Liver (tissue), 8 donors: ENCODE measurements at regions not wholly inside any gene's neighbourhood (a gene's known extent, or its start where the extent isn't known, plus 50 kb on each side); places are given as distances from the start of the nearest gene placed in this dataset.

ENCODE experiments used
- DNase-seq: peaks from one replicate; pipeline ENCODE4 v3.0.0-alpha.2; 2017; ENCODE audit warnings: low spot score
- H3K27ac ChIP-seq, 2 donors: one replicate each; pipeline ENCODE4 v1.7.0; 2013; ENCODE audit warnings: inconsistent platforms in 2 of 2, low read length in 2 of 2, control low read depth in 1 of 2, low read depth in 1 of 2, mild to moderate bottlenecking in 1 of 2
- H3K27me3 ChIP-seq, 4 donors: one replicate each; pipeline versions ENCODE4 v1.6.1 to v1.7.0; 2013; ENCODE audit warnings: low read length in 3 of 4, inconsistent platforms in 1 of 4, mild to moderate bottlenecking in 1 of 4, moderate library complexity in 1 of 4; ENCODE audit not compliant: control insufficient read depth in 4 of 4, insufficient read depth in 4 of 4
- H3K36me3 ChIP-seq, 4 donors: one replicate each; pipeline versions ENCODE4 v1.6.1 to v1.7.0; 2013; ENCODE audit warnings: low read length in 3 of 4, mild to moderate bottlenecking in 3 of 4, low read depth in 1 of 4, moderate library complexity in 1 of 4; ENCODE audit not compliant: control insufficient read depth in 4 of 4, insufficient read depth in 3 of 4
- H3K4me1 ChIP-seq, 4 donors: one replicate each; pipeline versions ENCODE4 v1.6.1 to v1.7.0; 2013; ENCODE audit warnings: low read length in 3 of 4, mild to moderate bottlenecking in 3 of 4, moderate library complexity in 1 of 4; ENCODE audit not compliant: control insufficient read depth in 4 of 4, insufficient read depth in 4 of 4
- H3K4me3 ChIP-seq, 3 donors: one replicate each; pipeline versions ENCODE4 v1.6.1 to v1.7.0; 2013; ENCODE audit warnings: low read length in 3 of 3, control low read depth in 1 of 3, low read depth in 1 of 3, mild to moderate bottlenecking in 1 of 3
- H3K9ac ChIP-seq, 2 donors: one replicate each; pipeline ENCODE4 v1.7.0; 2013; ENCODE audit warnings: low read length in 2 of 2, mild to moderate bottlenecking in 2 of 2, moderate library complexity in 2 of 2, control low read depth in 1 of 2, low read depth in 1 of 2
- H3K9me3 ChIP-seq, 4 donors: one replicate each; pipeline versions ENCODE4 v1.6.1 to v1.7.0; 2013; ENCODE audit warnings: low read length in 3 of 4; ENCODE audit not compliant: control insufficient read depth in 4 of 4
- EGR1 ChIP-seq, 2 donors: IDR thresholded peaks; 2 replicates each; pipeline ENCODE4 v1.6.1; 2016 to 2018; ENCODE audit warnings: antibody characterized with exemption in 2 of 2, low read depth in 2 of 2
- FOXA1 ChIP-seq: IDR thresholded peaks from 2 replicates; pipeline ENCODE4 v1.6.1; 2016; ENCODE audit warnings: antibody characterized with exemption
- GABPA ChIP-seq, 2 donors: IDR thresholded peaks in 1 of 2; conservative IDR thresholded peaks in 1 of 2; 2 replicates each; pipeline ENCODE4 v1.6.1; 2016; ENCODE audit warnings: antibody characterized with exemption in 2 of 2, mild to moderate bottlenecking in 1 of 2, moderate library complexity in 1 of 2
- HNF4A ChIP-seq, 2 donors: conservative IDR thresholded peaks; 2 replicates each; pipeline ENCODE4 v1.6.1; 2016; ENCODE audit warnings: antibody characterized with exemption in 2 of 2, mild to moderate bottlenecking in 2 of 2
- HNF4G ChIP-seq: IDR thresholded peaks from 2 replicates; pipeline ENCODE4 v1.6.1; 2016; ENCODE audit warnings: antibody characterized with exemption
- JUND ChIP-seq, 2 donors: IDR thresholded peaks; 2 replicates each; pipeline ENCODE4 v1.6.1; 2016; ENCODE audit warnings: antibody characterized with exemption in 2 of 2
- NR2F2 ChIP-seq: IDR thresholded peaks from 2 replicates; pipeline ENCODE4 v1.6.1; 2016; ENCODE audit warnings: antibody characterized with exemption
- RAD21 ChIP-seq, 2 donors: IDR thresholded peaks; 2 replicates each; pipeline ENCODE4 v1.6.1; 2016; ENCODE audit warnings: antibody characterized with exemption in 2 of 2, mild to moderate bottlenecking in 2 of 2
- SP1 ChIP-seq: IDR thresholded peaks from 2 replicates; pipeline ENCODE4 v1.6.1; 2018; ENCODE audit warnings: antibody characterized with exemption, mild to moderate bottlenecking
- TAF1 ChIP-seq: conservative IDR thresholded peaks from 2 replicates; pipeline ENCODE4 v1.6.1; 2016; ENCODE audit warnings: antibody characterized with exemption, mild to moderate bottlenecking
- YY1 ChIP-seq: IDR thresholded peaks from 2 replicates; pipeline ENCODE4 v1.6.1; 2016; ENCODE audit warnings: antibody characterized with exemption, mild to moderate bottlenecking
- WGBS: extraction: QIAGEN DNeasy Blood & Tissue Kit; methylation state at CpG from one replicate; pipeline ENCODE4 v1.1.7; 2013; 5-methylcytosine and 5-hydroxymethylcytosine counted together
- TF ChIP-seq, protein P1 (sequence below): IDR thresholded peaks from 2 replicates; pipeline ENCODE4 v1.6.1; 2016; ENCODE audit warnings: antibody characterized with exemption, mild to moderate bottlenecking
- TF ChIP-seq, protein P2 (sequence below): IDR thresholded peaks from 2 replicates; pipeline ENCODE4 v1.6.1; 2016; ENCODE audit warnings: antibody characterized with exemption
- TF ChIP-seq, protein P3 (sequence below): IDR thresholded peaks from 2 replicates; pipeline ENCODE4 v1.6.1; 2016; ENCODE audit warnings: antibody characterized with exemption
- TF ChIP-seq, protein P4 (sequence below): fragments of 150-350 bp; IDR thresholded peaks from 2 replicates; pipeline ENCODE4 v1.5.1; 2017; ENCODE audit warnings: improper control_type of control experiment, low read depth, low read length; ENCODE audit not compliant: missing input control
- TF ChIP-seq, protein P5 (sequence below): IDR thresholded peaks from 2 replicates; pipeline ENCODE4 v1.6.1; 2016; ENCODE audit warnings: antibody characterized with exemption
- donor health status: healthy.
- donor health status: healthy.
- donor health status: healthy.
- donor health status: healthy.
- donor health status: healthy.

DNA sequence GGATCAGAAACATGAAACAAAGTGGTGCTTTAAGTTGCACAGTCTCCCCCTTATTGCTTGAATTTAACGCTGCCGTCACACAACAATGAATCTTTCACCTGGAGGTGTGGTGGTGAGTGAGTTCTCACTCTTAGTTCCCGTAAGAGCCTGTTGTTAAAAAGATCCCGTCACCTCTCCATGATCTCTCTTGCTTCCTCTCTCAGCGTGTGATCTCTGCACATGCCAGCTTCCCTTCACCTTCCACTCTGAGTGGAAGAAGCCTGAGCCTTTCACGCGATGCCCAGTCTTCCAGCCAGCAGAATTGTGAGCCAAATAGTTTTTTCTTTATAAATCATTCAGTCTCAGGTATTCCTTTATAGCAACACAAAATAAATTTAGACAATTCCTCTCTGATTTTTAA lies 136.7 kb upstream of the CHL1 start:
- peaks cover 0 to 4% (median 2%) of the 10 kb centered on the region in 4 donors for H3K4me1 ChIP-seq
- no peak overlapping the region for H3K9ac ChIP-seq
- no peaks in the 10 kb centered on the region for H3K9me3 ChIP-seq
- H3K36me3 ChIP-seq: no peaks in the 10 kb centered on the region
- no peaks in the 10 kb centered on the region for H3K27me3 ChIP-seq
- no peak overlapping the region for H3K27ac ChIP-seq
- no peak overlapping the region for H3K4me3 ChIP-seq
- DNase-seq: no peak
- WGBS: 79% methylated on average over 7 of the region's 7 CpGs
- no peak for TF ChIP-seq TAF1
- TF ChIP-seq YY1: no peak
- TF ChIP-seq, protein P1, sequence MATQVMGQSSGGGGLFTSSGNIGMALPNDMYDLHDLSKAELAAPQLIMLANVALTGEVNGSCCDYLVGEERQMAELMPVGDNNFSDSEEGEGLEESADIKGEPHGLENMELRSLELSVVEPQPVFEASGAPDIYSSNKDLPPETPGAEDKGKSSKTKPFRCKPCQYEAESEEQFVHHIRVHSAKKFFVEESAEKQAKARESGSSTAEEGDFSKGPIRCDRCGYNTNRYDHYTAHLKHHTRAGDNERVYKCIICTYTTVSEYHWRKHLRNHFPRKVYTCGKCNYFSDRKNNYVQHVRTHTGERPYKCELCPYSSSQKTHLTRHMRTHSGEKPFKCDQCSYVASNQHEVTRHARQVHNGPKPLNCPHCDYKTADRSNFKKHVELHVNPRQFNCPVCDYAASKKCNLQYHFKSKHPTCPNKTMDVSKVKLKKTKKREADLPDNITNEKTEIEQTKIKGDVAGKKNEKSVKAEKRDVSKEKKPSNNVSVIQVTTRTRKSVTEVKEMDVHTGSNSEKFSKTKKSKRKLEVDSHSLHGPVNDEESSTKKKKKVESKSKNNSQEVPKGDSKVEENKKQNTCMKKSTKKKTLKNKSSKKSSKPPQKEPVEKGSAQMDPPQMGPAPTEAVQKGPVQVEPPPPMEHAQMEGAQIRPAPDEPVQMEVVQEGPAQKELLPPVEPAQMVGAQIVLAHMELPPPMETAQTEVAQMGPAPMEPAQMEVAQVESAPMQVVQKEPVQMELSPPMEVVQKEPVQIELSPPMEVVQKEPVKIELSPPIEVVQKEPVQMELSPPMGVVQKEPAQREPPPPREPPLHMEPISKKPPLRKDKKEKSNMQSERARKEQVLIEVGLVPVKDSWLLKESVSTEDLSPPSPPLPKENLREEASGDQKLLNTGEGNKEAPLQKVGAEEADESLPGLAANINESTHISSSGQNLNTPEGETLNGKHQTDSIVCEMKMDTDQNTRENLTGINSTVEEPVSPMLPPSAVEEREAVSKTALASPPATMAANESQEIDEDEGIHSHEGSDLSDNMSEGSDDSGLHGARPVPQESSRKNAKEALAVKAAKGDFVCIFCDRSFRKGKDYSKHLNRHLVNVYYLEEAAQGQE: no peak
- TF ChIP-seq, protein P2, sequence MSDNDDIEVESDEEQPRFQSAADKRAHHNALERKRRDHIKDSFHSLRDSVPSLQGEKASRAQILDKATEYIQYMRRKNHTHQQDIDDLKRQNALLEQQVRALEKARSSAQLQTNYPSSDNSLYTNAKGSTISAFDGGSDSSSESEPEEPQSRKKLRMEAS: no peak
- TF ChIP-seq FOXA1: no peak
- TF ChIP-seq, protein P3, sequence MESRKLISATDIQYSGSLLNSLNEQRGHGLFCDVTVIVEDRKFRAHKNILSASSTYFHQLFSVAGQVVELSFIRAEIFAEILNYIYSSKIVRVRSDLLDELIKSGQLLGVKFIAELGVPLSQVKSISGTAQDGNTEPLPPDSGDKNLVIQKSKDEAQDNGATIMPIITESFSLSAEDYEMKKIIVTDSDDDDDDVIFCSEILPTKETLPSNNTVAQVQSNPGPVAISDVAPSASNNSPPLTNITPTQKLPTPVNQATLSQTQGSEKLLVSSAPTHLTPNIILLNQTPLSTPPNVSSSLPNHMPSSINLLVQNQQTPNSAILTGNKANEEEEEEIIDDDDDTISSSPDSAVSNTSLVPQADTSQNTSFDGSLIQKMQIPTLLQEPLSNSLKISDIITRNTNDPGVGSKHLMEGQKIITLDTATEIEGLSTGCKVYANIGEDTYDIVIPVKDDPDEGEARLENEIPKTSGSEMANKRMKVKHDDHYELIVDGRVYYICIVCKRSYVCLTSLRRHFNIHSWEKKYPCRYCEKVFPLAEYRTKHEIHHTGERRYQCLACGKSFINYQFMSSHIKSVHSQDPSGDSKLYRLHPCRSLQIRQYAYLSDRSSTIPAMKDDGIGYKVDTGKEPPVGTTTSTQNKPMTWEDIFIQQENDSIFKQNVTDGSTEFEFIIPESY: no peak
- TF ChIP-seq JUND (IDR thresholded peaks at IDR 0.05): no peak
- TF ChIP-seq SP1: no peak

DNA sequence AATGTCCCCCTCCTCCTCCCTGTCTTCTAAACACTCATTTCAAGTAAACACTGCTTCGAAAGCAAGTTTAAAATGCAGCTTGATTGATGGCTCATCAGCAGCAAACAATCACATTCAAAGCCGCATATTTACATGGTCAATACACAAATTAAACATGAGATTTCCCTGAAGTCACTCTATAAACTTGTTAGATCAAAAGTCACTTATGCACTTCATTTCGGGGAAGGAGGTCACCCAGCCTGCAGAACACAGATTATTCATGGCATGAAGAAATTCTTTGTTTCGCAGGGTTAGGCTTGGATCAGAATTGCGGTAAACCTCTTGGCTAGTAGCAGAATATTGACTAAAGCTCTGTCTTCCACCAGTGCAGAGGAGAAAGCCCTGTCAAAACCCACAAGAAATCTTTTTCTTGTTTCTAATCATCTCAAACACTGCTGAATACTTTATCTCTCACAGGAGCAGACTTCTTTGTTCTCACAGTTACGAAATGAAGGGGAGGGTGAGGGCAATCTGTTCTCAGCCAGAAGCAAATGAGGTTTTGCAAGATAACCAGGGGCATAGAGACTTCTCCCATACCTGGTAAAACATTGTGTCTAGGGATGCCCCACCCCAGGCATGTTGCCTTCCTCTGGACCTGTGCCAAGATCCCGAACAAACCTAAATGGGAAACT lies 133.3 kb upstream of the CHL1 start:
- no peak overlapping the region for H3K9ac ChIP-seq
- peak overlapping the region in 1 of 3 donors; percentile 21 for H3K4me3 ChIP-seq
- no peaks in the 10 kb centered on the region for H3K36me3 ChIP-seq
- H3K27me3 ChIP-seq: no peaks in the 10 kb centered on the region
- 29% methylated on average over 7 of the region's 7 CpGs for WGBS
- H3K4me1 ChIP-seq: peaks cover 0 to 4% (median 2%) of the 10 kb centered on the region in 4 donors
- H3K9me3 ChIP-seq: no peaks in the 10 kb centered on the region
- DNase-seq: no peak
- H3K27ac ChIP-seq: no peak overlapping the region
- TF ChIP-seq, protein P3: no peak
- TF ChIP-seq, protein P2: no peak
- no peak for TF ChIP-seq EGR1 (IDR thresholded peaks at IDR 0.05; ENCODE audit: low read depth in 2 of 2)
- no peak for TF ChIP-seq NR2F2
- peak in 1 of 2 donors; percentile 29 for TF ChIP-seq HNF4A (conservative IDR thresholded peaks at IDR 0.05)
- no peak for TF ChIP-seq TAF1
- peak; percentile 54 for TF ChIP-seq FOXA1
- peak in 1 of 2 donors; percentile 12 for TF ChIP-seq JUND (IDR thresholded peaks at IDR 0.05)
- no peak for TF ChIP-seq RAD21 (IDR thresholded peaks at IDR 0.05)
- no peak for TF ChIP-seq GABPA (IDR thresholded peaks at IDR 0.05 in 1 of 2, conservative IDR thresholded peaks at IDR 0.05 in 1 of 2)
- TF ChIP-seq, protein P4, sequence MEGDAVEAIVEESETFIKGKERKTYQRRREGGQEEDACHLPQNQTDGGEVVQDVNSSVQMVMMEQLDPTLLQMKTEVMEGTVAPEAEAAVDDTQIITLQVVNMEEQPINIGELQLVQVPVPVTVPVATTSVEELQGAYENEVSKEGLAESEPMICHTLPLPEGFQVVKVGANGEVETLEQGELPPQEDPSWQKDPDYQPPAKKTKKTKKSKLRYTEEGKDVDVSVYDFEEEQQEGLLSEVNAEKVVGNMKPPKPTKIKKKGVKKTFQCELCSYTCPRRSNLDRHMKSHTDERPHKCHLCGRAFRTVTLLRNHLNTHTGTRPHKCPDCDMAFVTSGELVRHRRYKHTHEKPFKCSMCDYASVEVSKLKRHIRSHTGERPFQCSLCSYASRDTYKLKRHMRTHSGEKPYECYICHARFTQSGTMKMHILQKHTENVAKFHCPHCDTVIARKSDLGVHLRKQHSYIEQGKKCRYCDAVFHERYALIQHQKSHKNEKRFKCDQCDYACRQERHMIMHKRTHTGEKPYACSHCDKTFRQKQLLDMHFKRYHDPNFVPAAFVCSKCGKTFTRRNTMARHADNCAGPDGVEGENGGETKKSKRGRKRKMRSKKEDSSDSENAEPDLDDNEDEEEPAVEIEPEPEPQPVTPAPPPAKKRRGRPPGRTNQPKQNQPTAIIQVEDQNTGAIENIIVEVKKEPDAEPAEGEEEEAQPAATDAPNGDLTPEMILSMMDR: no peak
- TF ChIP-seq, protein P5, sequence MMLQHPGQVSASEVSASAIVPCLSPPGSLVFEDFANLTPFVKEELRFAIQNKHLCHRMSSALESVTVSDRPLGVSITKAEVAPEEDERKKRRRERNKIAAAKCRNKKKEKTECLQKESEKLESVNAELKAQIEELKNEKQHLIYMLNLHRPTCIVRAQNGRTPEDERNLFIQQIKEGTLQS: no peak
- no peak for TF ChIP-seq YY1
- TF ChIP-seq HNF4G: no peak
- TF ChIP-seq SP1: peak; percentile 51
- TF ChIP-seq, protein P1: no peak
